ENCODE measurements at regions not wholly inside any gene's neighbourhood (a gene's known extent, or its start where the extent isn't known, plus 50 kb on each side); places are given as distances from the start of the nearest gene placed in this dataset.

GRCh38 chr4:147340591-147341120, 140.2 kb upstream of the EDNRA start:
- TF ChIP-seq POLR2A (IDR thresholded peaks at IDR 0.05; ENCODE audit: low read depth, low read length): no peak
- TF ChIP-seq POLR2AphosphoS5 (IDR thresholded peaks at IDR 0.05; ENCODE audit: low read depth, low read length): no peak
- TF ChIP-seq TAF1 (IDR thresholded peaks at IDR 0.05; ENCODE audit: borderline replicate concordance, low read depth, low read length): no peak

All from GM12892 (cell line).